ENCODE measurements at regions not wholly inside any gene's neighbourhood (a gene's known extent, or its start where the extent isn't known, plus 50 kb on each side); places are given as distances from the start of the nearest gene placed in this dataset.
"Not testable (repeated sequence)": the region's sequence is repeated elsewhere in the genome, so short reads cannot be mapped to it uniquely, and the experiment has no call there.

DNA sequence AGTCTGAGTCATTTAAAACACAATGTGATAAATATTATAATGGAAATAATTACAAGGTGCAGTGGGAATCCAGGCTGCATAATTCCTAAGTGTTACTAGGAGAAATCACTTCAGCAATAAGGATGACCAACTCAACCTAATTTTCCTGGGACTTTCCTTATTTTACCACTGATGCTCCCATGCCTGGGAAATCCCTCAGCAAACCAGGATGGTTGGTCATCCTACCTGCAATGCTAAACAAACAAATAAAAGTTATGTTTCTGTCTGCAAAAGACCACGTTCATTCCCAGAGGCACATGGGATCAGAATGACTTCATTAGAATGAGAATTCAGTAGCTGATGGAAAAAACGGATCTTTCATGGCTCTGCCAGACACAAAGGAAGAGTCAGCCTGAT, 130.8 kb upstream of the RAP1B start:
- DNase-seq (ENCODE audit: low spot score): no peak

- no peak for DNase-seq (ENCODE audit: low spot score)
These were observed 130.2 kb upstream of the RAP1B start for GRCh38 chr12:68480526-68480925.

DNA sequence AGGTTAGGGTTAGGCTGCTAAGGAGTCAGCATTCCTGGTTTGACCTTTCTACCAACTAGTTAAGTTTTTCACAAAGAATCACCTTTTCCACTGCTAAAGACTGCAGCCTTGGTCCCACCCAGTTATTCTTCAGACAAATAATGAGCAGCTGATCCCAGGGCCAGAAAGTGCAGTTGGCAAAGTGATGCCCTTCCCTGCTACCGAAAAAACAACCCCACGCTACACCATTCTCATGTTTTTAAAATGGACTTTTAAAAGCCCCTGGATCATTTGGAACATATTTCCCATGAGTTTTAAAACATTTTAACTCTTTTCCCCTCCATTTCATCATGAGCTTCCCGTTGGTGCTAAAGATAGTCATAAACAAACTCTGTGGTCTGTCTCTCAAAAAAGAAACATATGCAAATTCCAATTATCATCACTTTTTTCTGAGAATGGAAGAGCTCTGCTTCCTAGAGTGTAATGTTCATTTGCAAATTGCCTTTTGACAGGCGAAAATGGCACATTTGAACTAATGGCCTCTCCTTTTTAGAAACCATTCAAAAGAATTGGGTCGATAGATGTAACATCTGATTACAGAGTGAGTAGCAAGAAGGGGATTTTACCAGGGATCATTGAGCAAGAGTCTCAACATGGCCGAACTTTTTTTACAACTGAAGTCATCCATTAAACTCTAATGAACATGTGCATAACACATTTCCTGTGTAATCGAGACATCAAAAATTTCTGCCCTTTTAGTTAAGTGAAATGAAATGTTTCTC, 129.3 kb upstream of the RAP1B start:
- DNase-seq (ENCODE audit: low spot score): peak; percentile 53

DNA sequence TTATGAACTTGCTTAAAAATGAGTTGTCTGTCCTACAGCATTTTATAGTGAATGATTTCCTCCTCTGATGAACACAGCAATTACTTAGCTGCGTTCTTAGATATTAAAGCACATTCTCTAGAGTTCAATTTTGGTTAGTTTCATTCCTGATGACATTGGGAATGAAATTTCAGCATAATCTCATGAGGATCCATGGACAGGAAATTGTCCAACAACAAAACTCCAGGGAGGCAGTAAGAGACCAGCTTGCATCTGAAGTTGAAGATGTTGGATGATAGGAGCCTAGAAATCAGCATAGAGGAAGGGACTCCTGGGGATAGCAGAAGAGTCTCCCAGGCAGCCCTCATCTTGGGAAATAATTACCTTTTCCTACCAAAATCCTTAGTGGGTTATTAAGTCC, 128.7 kb upstream of the RAP1B start:
- no peak for DNase-seq (ENCODE audit: low spot score)

DNA sequence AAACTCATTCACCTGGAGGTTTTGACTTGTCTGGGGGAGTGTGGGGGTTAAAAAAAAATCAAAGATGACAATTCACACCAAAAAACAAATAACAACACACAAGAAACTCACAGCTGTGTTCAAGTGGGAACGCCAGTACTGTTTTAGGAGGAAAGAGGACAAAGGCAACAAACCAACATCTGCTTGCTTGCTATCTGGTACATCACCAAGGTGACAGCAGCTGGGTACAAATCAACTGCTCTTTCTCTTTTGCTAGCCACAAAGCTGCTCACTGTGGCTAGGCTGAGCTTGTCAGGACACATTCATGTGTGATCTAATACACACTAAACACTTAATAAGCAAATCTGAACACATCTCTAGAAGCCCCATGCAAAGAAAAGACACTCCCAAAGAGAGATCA, 128.0 kb upstream of the RAP1B start:
- DNase-seq (ENCODE audit: low spot score): peak; percentile 71

DNA sequence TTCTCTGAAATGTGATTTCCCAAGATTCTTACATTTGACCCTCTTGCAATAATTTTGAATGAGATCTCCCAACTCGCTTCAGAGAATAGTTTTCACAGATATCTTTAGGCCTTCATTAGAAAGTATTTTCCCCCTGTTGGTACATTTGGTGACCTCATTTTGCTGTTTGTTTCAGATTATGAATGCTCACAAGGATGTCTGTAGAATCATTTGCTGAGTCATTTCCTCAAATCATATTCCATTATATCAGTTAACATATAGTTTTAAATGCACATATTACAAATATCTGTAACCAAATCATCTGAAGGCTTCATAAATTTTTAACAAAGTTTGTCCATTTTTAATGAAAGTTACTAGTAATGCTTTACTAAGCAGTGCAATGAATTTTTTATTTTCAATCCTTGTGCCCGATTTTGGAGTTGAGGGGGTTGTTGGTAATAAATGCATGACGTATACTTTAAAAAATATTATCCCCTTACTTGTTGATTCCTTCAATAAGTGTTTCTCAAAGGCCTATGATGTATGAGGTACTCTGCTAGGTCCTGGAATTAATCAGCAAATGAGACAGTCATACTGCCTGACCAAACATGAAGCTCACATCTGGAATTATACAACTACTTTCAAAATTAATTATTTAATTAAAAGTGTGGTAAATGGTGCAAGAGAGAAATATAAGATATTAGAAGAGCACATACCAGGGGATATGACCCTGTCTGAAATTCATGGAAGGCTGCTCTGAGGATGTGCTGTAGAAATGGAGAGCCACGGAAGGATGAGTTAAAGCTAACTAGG, 126.9 kb upstream of the RAP1B start:
- DNase-seq (ENCODE audit: low spot score): peak; percentile 28

DNA sequence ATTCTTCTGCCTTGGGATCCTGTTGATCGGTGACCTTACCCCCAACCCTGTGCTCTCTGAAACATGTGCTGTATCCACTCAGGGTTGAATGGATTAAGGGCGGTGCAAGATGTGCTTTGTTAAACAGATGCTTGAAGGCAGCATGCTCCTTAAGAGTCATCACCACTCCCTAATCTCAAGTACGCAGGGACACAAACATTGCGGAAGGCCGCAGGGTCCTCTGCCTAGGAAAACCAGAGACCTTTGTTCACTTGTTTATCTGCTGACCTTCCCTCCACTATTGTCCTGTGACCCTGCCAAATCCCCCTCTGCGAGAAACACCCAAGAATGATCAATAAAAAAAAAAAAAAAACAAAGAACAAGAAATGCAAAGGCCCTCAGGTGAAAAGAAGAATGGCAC, 126.1 kb upstream of the RAP1B start:
- DNase-seq (ENCODE audit: low spot score): not testable (repeated sequence)

DNA sequence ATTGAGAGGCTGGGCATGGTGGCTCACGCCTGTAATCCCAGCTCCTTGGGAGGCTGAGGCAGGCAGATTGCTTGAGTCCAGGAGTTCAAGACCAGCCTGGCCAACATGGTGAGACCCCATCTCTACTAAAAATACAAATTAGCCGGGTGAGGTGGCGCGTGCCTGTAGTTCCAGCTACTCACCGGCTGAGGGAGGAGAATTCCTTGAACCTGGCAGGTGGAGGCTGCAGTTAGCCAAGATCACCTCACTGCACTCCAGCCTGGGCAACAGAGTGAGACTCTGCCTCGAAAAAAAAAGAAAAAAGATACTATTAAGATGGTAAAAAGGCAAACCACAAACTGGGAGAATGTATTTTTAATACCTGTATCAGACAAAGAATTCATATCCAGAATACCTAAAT, 124.2 kb upstream of the RAP1B start:
- DNase-seq (ENCODE audit: low spot score): not testable (repeated sequence)

DNA sequence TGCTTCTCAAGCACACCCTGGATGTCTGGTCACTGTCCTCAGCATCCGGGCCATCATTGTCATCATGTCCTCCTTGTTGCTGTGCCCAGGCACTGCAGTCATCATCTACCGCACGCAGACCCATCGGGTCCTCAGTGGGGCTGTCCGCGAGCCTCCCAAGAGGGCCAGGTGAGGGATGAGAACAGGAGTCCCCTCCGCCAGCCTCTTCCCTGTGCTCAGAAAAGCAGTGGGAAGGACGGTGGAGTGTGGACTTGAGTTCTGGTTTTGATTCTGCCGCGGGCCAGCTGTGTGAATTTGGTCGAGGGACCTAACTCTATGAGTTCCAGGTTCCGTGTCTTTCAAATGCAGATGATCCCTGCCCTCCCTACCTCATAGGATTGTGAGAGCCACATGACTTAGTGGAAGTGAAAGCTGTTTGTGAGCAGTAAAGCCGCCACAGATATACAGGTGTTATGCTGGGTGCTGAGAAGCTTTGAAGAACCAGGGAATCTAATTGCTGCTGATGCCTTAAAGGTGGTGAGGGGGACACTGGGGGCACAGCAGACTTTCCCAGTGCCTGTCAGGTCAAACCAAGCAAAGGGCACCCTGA, 122.9 kb upstream of the RAP1B start:
- no peak for DNase-seq (ENCODE audit: low spot score)

DNA sequence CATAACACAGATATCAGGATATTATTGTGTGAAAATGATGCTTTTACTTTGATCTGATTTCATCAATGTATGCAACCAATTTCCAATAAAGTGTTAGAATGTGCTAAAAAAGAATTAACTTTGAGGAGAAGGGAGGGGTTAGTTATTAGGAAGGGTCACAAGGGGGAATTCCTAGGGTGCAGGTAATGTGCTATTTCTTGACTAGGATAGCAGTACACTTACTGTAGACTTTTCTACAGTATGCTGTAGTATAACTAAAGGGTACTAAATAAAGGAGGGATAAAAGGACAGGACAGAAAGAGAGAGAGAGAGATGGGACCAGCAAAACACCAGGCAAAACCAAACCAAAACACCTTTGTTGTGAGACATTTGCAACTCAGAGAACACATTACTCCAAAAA, 121.4 kb upstream of the RAP1B start:
- no peak for DNase-seq (ENCODE audit: low spot score)

GRCh38 chr12:68490476-68490875, 120.2 kb upstream of the RAP1B start:
- DNase-seq (ENCODE audit: low spot score): no peak

GRCh38 chr12:68491204-68491960, 119.3 kb upstream of the RAP1B start:
- DNase-seq (ENCODE audit: low spot score): no peak

DNA sequence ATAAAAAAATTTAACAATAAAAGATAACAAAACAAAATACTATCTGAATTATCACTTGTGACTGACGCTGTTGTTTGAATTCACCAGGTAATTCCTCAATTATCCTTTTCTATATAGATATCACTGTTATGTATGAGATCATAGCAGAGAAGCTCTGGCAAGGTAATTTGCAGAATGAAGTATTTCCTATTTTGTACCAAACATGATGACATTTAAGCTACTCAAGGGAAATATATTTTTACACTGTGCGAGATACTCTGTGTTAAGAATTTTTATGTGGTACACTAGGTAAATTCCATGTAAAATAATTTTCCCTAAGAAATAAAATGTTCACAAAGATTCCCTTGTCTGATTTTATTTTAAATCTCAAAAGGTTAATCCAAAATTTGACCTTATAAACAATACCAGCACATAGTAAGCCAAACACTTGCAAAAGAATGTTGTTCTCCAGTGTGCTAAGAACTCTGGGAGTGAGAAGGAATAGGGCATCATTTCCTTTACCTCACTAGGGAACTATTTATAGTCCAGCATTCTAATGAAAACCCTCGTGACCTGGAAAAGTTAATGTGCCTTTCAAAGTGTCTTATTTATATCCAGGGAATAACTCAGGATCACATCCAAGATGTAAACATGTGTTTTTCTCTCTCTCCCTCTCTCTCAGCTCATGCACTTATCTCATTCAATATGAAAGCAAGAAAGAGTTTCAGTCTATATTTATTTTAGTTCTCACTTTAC, 115.2 kb upstream of the RAP1B start:
- no peak for DNase-seq (ENCODE audit: low spot score)

DNA sequence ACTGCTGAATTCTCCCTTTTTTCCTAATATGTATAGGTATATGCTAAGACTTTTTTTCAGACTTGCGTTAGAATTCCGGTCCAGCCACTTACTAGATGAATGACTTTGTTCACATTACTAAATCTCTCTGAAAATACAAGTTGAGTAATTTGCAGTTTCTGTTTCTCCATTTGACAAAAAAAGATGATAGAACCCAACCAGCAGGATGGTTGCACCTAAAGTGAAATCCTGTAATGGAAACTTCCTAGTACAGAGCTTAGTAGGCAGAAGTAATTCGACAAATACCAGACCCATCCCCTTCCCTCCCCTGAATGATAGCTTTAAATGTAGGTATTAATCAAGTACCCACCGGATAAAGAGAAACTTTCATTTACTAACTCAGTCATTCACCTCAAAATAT, 113.6 kb upstream of the RAP1B start:
- no peak for DNase-seq (ENCODE audit: low spot score)

- peak; percentile 63 for DNase-seq (ENCODE audit: low spot score)
These were observed 113.0 kb upstream of the RAP1B start for GRCh38 chr12:68497702-68498101.

DNA sequence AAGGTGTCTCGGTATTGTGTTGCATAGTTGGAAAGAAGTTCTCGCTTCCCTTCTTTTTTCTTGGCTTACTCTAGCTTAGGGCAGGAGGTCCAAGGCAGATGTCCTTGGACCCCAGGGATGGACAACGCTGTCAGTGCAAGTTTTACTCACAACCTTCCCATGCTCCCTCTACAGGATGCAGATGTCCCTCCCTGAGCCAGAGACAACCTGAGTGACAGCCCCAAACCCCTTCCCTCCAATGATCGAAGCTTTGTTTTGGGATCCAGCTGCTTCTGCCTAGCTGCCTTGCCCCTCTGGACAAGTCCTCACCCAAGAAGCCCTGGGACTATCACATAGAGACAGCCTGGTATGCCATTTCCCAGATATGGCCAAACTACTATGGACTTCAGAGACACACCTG, 112.0 kb upstream of the RAP1B start:
- DNase-seq (ENCODE audit: low spot score): no peak

DNA sequence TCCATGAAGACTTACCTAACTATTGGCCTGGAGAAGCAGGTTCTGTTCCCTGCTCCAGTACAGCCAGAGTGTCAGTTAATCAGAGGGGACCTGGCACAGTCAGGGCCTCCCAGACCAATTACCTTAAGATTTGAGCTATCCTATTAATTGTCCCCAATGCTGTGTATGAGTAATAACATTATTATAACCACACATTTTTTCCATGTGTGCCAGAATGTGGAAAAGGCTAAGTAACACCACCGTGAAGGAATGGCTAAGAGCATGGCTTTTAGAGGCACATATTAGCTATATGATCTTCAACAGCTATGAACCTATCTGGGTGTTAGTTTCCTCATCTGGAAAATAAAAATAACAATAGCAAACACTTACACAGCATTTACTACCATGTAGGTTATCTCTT, 111.1 kb upstream of the RAP1B start:
- DNase-seq (ENCODE audit: low spot score): no peak

GRCh38 chr12:68501226-68501625, 109.5 kb upstream of the RAP1B start:
- DNase-seq (ENCODE audit: low spot score): no peak

- DNase-seq (ENCODE audit: low spot score): no peak
These were observed 104.7 kb upstream of the RAP1B start for GRCh38 chr12:68505970-68506369.

- no peak for DNase-seq (ENCODE audit: low spot score)
These were observed 104.1 kb upstream of the RAP1B start for GRCh38 chr12:68506619-68507018.

GRCh38 chr12:68507657-68508056, 103.0 kb upstream of the RAP1B start:
- DNase-seq (ENCODE audit: low spot score): no peak

DNA sequence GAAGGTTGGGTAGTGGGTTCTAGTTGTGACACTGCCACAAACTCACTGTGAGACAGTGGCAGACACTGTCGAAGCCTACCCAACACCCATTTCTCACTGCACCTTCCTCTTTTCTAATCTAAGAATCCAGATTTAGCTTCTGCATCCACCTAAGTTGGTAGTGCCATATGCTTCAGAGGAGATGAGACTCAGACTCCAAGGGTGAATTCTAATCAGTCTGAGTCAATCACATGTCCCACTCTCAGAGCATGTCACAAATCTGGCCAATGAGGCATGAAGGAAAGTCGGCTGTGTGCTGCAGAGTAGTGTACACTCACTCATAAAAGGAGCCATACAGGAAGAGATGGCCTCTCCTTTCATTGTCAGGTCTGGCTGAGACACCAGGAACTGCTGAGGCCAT, 102.1 kb upstream of the RAP1B start:
- DNase-seq (ENCODE audit: low spot score): no peak

Measured in CD4-positive, alpha-beta T cell treated with Interleukin-15 for 4 hours (primary cell).